Neural cell (in vitro differentiated cells): ENCODE measurements at regions not wholly inside any gene's neighbourhood (a gene's known extent, or its start where the extent isn't known, plus 50 kb on each side); places are given as distances from the start of the nearest gene placed in this dataset.

Experiments used
- H2AFZ ChIP-seq: fragments of 200-600, 300-800 bp; sonication (generic), shearing (Covaris generic); 2 replicates; pipeline ENCODE4 v1.6.0; 2014; ENCODE audit warnings: low read depth, mild to moderate bottlenecking, antibody characterized with exemption, low read length, moderate library complexity
- H3F3A ChIP-seq: fragments of 200-600 bp; shearing (Covaris generic); 2 replicates; pipeline ENCODE4 v1.6.1; 2016; ENCODE audit warnings: mild to moderate bottlenecking, moderate library complexity, mixed read lengths, antibody characterized with exemption, low read length; ENCODE audit not compliant: insufficient read depth, poor library complexity, severe bottlenecking
- H3K27ac ChIP-seq: fragments of 200-600, 300-800 bp; sonication (generic), shearing (Covaris generic); 2 replicates; pipeline ENCODE4 v1.5.1; 2014; ENCODE audit warnings: mild to moderate bottlenecking, low read length, moderate library complexity
- H3K27me3 ChIP-seq: fragments of 300-800, 200-600 bp; sonication (generic), shearing (Covaris generic); 2 replicates; pipeline ENCODE4 v1.6.0; 2014; ENCODE audit warnings: mild to moderate bottlenecking, low read depth, low read length, moderate library complexity; ENCODE audit not compliant: insufficient read depth
- H3K36me3 ChIP-seq: fragments of 300-800, 200-600 bp; sonication (generic), shearing (Covaris generic); 2 replicates; pipeline ENCODE4 v1.5.1; 2014; ENCODE audit warnings: mild to moderate bottlenecking, antibody characterized with exemption, low read length, moderate library complexity; ENCODE audit not compliant: insufficient read depth
- H3K4me2 ChIP-seq: fragments of 300-800, 200-600 bp; sonication (generic), shearing (Covaris generic); 2 replicates; pipeline ENCODE4 v1.6.0; 2014; ENCODE audit warnings: mild to moderate bottlenecking, low read length
- H3K4me3 ChIP-seq: fragments of 300-800, 200-600 bp; sonication (generic), shearing (Covaris generic); 2 replicates; pipeline ENCODE4 v1.5.1; 2014; ENCODE audit warnings: mild to moderate bottlenecking, low read length, moderate library complexity
- H3K79me2 ChIP-seq: fragments of 200-600 bp; shearing (Covaris generic); replicated peaks from 2 replicates; pipeline ENCODE4 v1.6.0; 2014; ENCODE audit warnings: mild to moderate bottlenecking, low read length, moderate library complexity; ENCODE audit not compliant: insufficient read depth
- H3K9ac ChIP-seq: fragments of 300-800, 200-600 bp; sonication (generic), shearing (Covaris generic); 2 replicates; pipeline ENCODE4 v1.6.1; 2016; ENCODE audit warnings: mild to moderate bottlenecking, low read length, mixed read lengths
- H3K9me2 ChIP-seq: fragments of 200-600 bp; shearing (Covaris generic); 2 replicates; pipeline ENCODE4 v1.6.1; 2016; ENCODE audit warnings: mild to moderate bottlenecking, low read length, mixed read lengths; ENCODE audit not compliant: insufficient read depth
- H3K9me3 ChIP-seq: fragments of 200-600, 300-800 bp; sonication (generic), shearing (Covaris generic); 2 replicates; pipeline ENCODE4 v1.6.1; 2016; ENCODE audit warnings: mild to moderate bottlenecking, mixed run types, low read length, moderate library complexity, mixed read lengths
- H4K20me1 ChIP-seq: fragments of 200-600 bp; shearing (Covaris generic); 2 replicates; pipeline ENCODE4 v1.6.1; 2016; ENCODE audit warnings: mild to moderate bottlenecking, mixed run types; ENCODE audit not compliant: insufficient read depth
- EP300 ChIP-seq: fragments of 450-650 bp; conservative IDR thresholded peaks from 2 replicates; pipeline ENCODE4 v1.6.1; 2014; ENCODE audit warnings: antibody characterized with exemption, mild to moderate bottlenecking, moderate library complexity; ENCODE audit not compliant: poor library complexity, severe bottlenecking
- EZH2 ChIP-seq: fragments of 200-600, 300-800 bp; shearing (Covaris generic), sonication (generic); IDR thresholded peaks from 2 replicates; pipeline ENCODE4 v1.6.1; 2014; ENCODE audit warnings: antibody characterized with exemption, low read length, borderline replicate concordance, mild to moderate bottlenecking; ENCODE audit not compliant: insufficient read depth, poor library complexity, severe bottlenecking
- MXI1 ChIP-seq: fragments of 450-650 bp; conservative IDR thresholded peaks from 2 replicates; pipeline ENCODE4 v1.6.1; 2014; ENCODE audit warnings: antibody characterized with exemption, mild to moderate bottlenecking; ENCODE audit not compliant: poor library complexity, severe bottlenecking
- POLR2AphosphoS5 ChIP-seq: IDR thresholded peaks from 2 replicates; pipeline ENCODE4 v1.6.1; 2012
- RAD21 ChIP-seq: fragments of 450-650 bp; conservative IDR thresholded peaks from 2 replicates; pipeline ENCODE4 v1.6.1; 2014; ENCODE audit warnings: antibody characterized with exemption, mild to moderate bottlenecking, moderate library complexity
- SMC3 ChIP-seq: fragments of 450-650 bp; conservative IDR thresholded peaks from 2 replicates; pipeline ENCODE4 v1.6.1; 2014; ENCODE audit warnings: antibody characterized with exemption, mild to moderate bottlenecking, moderate library complexity; ENCODE audit not compliant: poor library complexity
- TAF1 ChIP-seq: IDR thresholded peaks from 2 replicates; pipeline ENCODE4 v1.6.1; 2012; ENCODE audit warnings: low read depth
- TF ChIP-seq, protein P1 (sequence below): IDR thresholded peaks from 2 replicates; pipeline ENCODE4 v1.6.1; 2012; ENCODE audit warnings: borderline replicate concordance
- TF ChIP-seq, protein P2 (sequence below): fragments of 450-650 bp; IDR thresholded peaks from 2 replicates; pipeline ENCODE4 v1.5.1; 2014; ENCODE audit warnings: antibody characterized with exemption, mild to moderate bottlenecking, moderate library complexity; ENCODE audit not compliant: poor library complexity, severe bottlenecking

DNA sequence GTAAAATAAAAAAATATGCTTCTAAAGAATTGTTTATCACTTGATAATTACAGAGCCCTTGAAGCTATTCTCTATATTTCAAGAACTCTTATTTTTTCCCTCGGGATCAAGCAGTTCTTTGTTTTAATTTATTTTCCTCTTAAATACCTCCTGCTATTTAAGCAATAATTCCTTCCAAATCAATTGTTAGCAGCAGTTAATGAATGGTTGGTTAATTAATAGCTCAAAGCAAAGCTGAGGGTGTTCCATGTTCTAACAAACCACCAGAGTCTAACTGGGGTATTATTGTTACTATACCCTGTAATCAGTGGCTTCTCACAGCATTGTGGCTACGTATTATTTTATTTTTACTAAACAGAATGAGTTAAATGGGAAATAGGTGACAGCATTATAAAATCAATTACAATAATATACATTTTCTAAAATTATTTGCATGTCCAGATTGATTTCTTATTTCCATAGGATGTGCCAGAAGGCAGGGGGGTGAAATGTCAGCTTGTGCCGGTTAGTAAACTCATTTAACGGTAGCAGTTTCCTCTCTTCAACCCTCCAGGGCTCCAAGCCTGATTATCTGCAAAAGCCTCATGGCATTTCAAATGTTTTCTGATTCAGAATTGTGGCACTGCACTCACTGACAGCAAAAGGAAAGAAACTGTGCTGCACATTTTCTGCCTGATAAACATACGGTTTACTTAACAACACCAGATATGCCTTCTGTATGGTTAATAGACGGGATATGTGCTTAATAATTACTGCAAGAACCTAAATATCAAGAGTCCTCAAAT is 286.9 kb upstream of the EMCN start:
- H3F3A ChIP-seq, result no peaks in the 10 kb centered on the region
- H3K9me3 ChIP-seq, result no peaks in the 10 kb centered on the region
- no peak overlapping the region for H3K4me2 ChIP-seq
- no peaks in the 10 kb centered on the region for H3K27me3 ChIP-seq
- no peak for TF ChIP-seq SMC3
- TF ChIP-seq EZH2, result no peak
- TF ChIP-seq, protein P1, sequence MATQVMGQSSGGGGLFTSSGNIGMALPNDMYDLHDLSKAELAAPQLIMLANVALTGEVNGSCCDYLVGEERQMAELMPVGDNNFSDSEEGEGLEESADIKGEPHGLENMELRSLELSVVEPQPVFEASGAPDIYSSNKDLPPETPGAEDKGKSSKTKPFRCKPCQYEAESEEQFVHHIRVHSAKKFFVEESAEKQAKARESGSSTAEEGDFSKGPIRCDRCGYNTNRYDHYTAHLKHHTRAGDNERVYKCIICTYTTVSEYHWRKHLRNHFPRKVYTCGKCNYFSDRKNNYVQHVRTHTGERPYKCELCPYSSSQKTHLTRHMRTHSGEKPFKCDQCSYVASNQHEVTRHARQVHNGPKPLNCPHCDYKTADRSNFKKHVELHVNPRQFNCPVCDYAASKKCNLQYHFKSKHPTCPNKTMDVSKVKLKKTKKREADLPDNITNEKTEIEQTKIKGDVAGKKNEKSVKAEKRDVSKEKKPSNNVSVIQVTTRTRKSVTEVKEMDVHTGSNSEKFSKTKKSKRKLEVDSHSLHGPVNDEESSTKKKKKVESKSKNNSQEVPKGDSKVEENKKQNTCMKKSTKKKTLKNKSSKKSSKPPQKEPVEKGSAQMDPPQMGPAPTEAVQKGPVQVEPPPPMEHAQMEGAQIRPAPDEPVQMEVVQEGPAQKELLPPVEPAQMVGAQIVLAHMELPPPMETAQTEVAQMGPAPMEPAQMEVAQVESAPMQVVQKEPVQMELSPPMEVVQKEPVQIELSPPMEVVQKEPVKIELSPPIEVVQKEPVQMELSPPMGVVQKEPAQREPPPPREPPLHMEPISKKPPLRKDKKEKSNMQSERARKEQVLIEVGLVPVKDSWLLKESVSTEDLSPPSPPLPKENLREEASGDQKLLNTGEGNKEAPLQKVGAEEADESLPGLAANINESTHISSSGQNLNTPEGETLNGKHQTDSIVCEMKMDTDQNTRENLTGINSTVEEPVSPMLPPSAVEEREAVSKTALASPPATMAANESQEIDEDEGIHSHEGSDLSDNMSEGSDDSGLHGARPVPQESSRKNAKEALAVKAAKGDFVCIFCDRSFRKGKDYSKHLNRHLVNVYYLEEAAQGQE, result no peak
- TF ChIP-seq EP300, result no peak
- no peak for TF ChIP-seq RAD21
- TF ChIP-seq TAF1, result no peak
- no peaks in the 10 kb centered on the region for H3K36me3 ChIP-seq
- no peak overlapping the region for H3K9ac ChIP-seq
- no peaks in the 10 kb centered on the region for H3K79me2 ChIP-seq
- no peaks in the 10 kb centered on the region for H4K20me1 ChIP-seq
- H3K27ac ChIP-seq, result no peak overlapping the region
- H2AFZ ChIP-seq, result no peak overlapping the region
- H3K4me3 ChIP-seq, result no peak overlapping the region
- H3K9me2 ChIP-seq, result no peaks in the 10 kb centered on the region

DNA sequence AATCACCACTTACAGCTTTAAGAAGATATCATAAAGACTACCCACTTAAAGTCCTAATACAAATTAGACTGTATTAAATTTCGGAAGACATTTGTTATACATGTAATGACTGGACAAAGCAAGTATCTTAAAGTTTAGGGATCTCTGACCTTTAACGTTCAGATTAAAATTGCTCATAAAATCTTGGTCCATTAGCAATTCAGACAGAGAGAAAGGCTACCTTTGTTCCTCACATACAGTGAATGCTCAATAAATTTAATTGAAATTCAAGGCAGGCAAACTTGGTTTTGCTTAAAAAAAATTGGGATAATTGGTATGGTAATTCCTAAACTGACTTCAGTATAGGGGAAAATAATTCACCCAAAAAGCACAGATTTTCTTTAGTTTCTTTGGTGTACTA is 285.9 kb upstream of the EMCN start:
- H3K27me3 ChIP-seq, result no peaks in the 10 kb centered on the region
- H3K4me2 ChIP-seq, result no peak overlapping the region
- H3K27ac ChIP-seq, result no peak overlapping the region
- H3K4me3 ChIP-seq, result no peak overlapping the region
- H2AFZ ChIP-seq, result no peak overlapping the region
- H3K79me2 ChIP-seq, result no peaks in the 10 kb centered on the region
- H3K9me2 ChIP-seq, result no peaks in the 10 kb centered on the region
- H3K9me3 ChIP-seq, result no peaks in the 10 kb centered on the region
- H3K9ac ChIP-seq, result no peak overlapping the region
- no peaks in the 10 kb centered on the region for H4K20me1 ChIP-seq
- no peaks in the 10 kb centered on the region for H3K36me3 ChIP-seq
- TF ChIP-seq SMC3 (no peak), MXI1 (no peak), POLR2AphosphoS5 (no peak), EP300 (no peak), TAF1 (no peak), RAD21 (no peak), EZH2 (no peak)
- TF ChIP-seq, protein P2, sequence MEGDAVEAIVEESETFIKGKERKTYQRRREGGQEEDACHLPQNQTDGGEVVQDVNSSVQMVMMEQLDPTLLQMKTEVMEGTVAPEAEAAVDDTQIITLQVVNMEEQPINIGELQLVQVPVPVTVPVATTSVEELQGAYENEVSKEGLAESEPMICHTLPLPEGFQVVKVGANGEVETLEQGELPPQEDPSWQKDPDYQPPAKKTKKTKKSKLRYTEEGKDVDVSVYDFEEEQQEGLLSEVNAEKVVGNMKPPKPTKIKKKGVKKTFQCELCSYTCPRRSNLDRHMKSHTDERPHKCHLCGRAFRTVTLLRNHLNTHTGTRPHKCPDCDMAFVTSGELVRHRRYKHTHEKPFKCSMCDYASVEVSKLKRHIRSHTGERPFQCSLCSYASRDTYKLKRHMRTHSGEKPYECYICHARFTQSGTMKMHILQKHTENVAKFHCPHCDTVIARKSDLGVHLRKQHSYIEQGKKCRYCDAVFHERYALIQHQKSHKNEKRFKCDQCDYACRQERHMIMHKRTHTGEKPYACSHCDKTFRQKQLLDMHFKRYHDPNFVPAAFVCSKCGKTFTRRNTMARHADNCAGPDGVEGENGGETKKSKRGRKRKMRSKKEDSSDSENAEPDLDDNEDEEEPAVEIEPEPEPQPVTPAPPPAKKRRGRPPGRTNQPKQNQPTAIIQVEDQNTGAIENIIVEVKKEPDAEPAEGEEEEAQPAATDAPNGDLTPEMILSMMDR, result no peak
- TF ChIP-seq, protein P1, result no peak
- H3F3A ChIP-seq, result no peaks in the 10 kb centered on the region
